ENCODE measurements at regions not wholly inside any gene's neighbourhood (a gene's known extent, or its start where the extent isn't known, plus 50 kb on each side); places are given as distances from the start of the nearest gene placed in this dataset.

- TF ChIP-seq POLR2A (IDR thresholded peaks at IDR 0.05; ENCODE audit: low read depth, low read length) (no peak), POLR2AphosphoS5 (IDR thresholded peaks at IDR 0.05; ENCODE audit: low read depth, low read length) (no peak)
These were observed 1017.6 kb downstream of the CNTNAP5 start for GRCh38 chr2:125042727-125043126.
